Hepatocyte (in vitro differentiated cells): ENCODE measurements at regions not wholly inside any gene's neighbourhood (a gene's known extent, or its start where the extent isn't known, plus 50 kb on each side); places are given as distances from the start of the nearest gene placed in this dataset.

Experiments used
- DNase-seq: peaks from one replicate; pipeline ENCODE4 v3.0.0-alpha.2; 2016; ENCODE audit warnings: low spot score
- H2AFZ ChIP-seq: fragments of 200-600 bp; sonication (generic); 2 replicates; pipeline ENCODE4 v1.6.0; 2016; ENCODE audit warnings: antibody characterized with exemption, mild to moderate bottlenecking
- H3K27ac ChIP-seq: fragments of 200-600 bp; sonication (generic); 2 replicates; pipeline ENCODE4 v1.5.1; 2016; ENCODE audit warnings: mild to moderate bottlenecking
- H3K27me3 ChIP-seq: fragments of 200-600 bp; sonication (generic); 2 replicates; pipeline ENCODE4 v1.6.1; 2016
- H3K36me3 ChIP-seq: fragments of 200-600 bp; sonication (generic); replicated peaks from 2 replicates; pipeline ENCODE4 v1.5.1; 2016; ENCODE audit warnings: low read depth; ENCODE audit not compliant: insufficient read depth
- H3K4me1 ChIP-seq: fragments of 200-600 bp; sonication (generic); 2 replicates; pipeline ENCODE4 v1.5.1; 2016; ENCODE audit warnings: mild to moderate bottlenecking, moderate library complexity; ENCODE audit not compliant: insufficient read depth
- H3K4me2 ChIP-seq: fragments of 200-600 bp; sonication (generic); 2 replicates; pipeline ENCODE4 v1.6.0; 2016
- H3K4me3 ChIP-seq: fragments of 200-600 bp; sonication (generic); 2 replicates; pipeline ENCODE4 v1.5.1; 2016; ENCODE audit warnings: mild to moderate bottlenecking
- H3K79me2 ChIP-seq: fragments of 200-600 bp; sonication (generic); 2 replicates; pipeline ENCODE4 v1.6.0; 2017; ENCODE audit warnings: mild to moderate bottlenecking
- H3K9me2 ChIP-seq: fragments of 200-600 bp; sonication (generic); replicated peaks from 2 replicates; pipeline ENCODE4 v1.6.0; 2017; ENCODE audit warnings: mild to moderate bottlenecking; ENCODE audit not compliant: insufficient read depth
- H3K9me3 ChIP-seq: fragments of 200-600 bp; sonication (generic); 2 replicates; pipeline ENCODE4 v1.5.1; 2016; ENCODE audit warnings: low read depth, mild to moderate bottlenecking
- H4K20me1 ChIP-seq: fragments of 200-600 bp; sonication (generic); 2 replicates; pipeline ENCODE4 v1.6.0; 2016; ENCODE audit warnings: mild to moderate bottlenecking; ENCODE audit not compliant: insufficient read depth, poor library complexity, severe bottlenecking
- CTCF ChIP-seq: fragments of 200-600 bp; sonication (generic); IDR thresholded peaks from 2 replicates; pipeline ENCODE4 v1.5.1; 2016; ENCODE audit warnings: antibody characterized with exemption, mild to moderate bottlenecking; ENCODE audit not compliant: poor library complexity
- EZH2 ChIP-seq: fragments of 200-600 bp; sonication (generic); IDR thresholded peaks from 2 replicates; pipeline ENCODE4 v1.6.1; 2016; ENCODE audit warnings: antibody characterized with exemption, mild to moderate bottlenecking, borderline replicate concordance
- EZH2phosphoT487 ChIP-seq: fragments of 200-600 bp; sonication (generic); IDR thresholded peaks from one replicate; pipeline ENCODE4 v1.6.1; 2018; ENCODE audit warnings: antibody characterized with exemption, mild to moderate bottlenecking, low read depth, moderate library complexity; ENCODE audit not compliant: unreplicated experiment, severe bottlenecking
- WGBS: methylation state at CpG from one replicate; pipeline ENCODE4 v1.1.6; 2016; ENCODE audit warnings: low lambda C conversion rate; ENCODE audit errors: missing lambda C conversion rate; 5-methylcytosine and 5-hydroxymethylcytosine counted together

GRCh38 chr6:41462033-41462432 is 84.1 kb upstream of the FOXP4 start:
- WGBS = 69% methylated on average over 4 of the region's 4 CpGs
- Histone ChIP-seq H3K79me2 (no peaks in the 10 kb centered on the region), H3K4me2 (no peak overlapping the region), H4K20me1 (no peaks in the 10 kb centered on the region), H3K27ac (no peak overlapping the region), H2AFZ (no peak overlapping the region), H3K4me3 (no peak overlapping the region), H3K9me2 (no peaks in the 10 kb centered on the region), H3K27me3 (no peaks in the 10 kb centered on the region), H3K4me1 (peaks cover 7% of the 10 kb centered on the region), H3K36me3 (no peaks in the 10 kb centered on the region), H3K9me3 (no peaks in the 10 kb centered on the region)
- DNase-seq = no peak
- no peak for TF ChIP-seq EZH2phosphoT487
- no peak for TF ChIP-seq CTCF
- TF ChIP-seq EZH2 = no peak

- peak; percentile 77 for DNase-seq
- WGBS = 62% methylated on average over 13 of the region's 13 CpGs
Observed at GRCh38 chr6:41463062-41463930, 82.9 kb upstream of the FOXP4 start.

GRCh38 chr6:41464019-41464418 is 82.2 kb upstream of the FOXP4 start:
- no peak overlapping the region for H2AFZ ChIP-seq
- TF ChIP-seq EZH2 = no peak
- no peak for TF ChIP-seq CTCF
- TF ChIP-seq EZH2phosphoT487 = no peak

More at GRCh38 chr6:41463062-41463930, 82.9 kb upstream of the FOXP4 start:
- H3K9me3 ChIP-seq = no peaks in the 10 kb centered on the region
- H3K4me2 ChIP-seq = no peak overlapping the region
- peak overlapping the region; percentile 17 for H3K27ac ChIP-seq
- H3K36me3 ChIP-seq = no peaks in the 10 kb centered on the region
- no peaks in the 10 kb centered on the region for H3K79me2 ChIP-seq
- no peak overlapping the region for H3K4me3 ChIP-seq
- no peaks in the 10 kb centered on the region for H4K20me1 ChIP-seq
- H2AFZ ChIP-seq = no peak overlapping the region
- H3K9me2 ChIP-seq = no peaks in the 10 kb centered on the region
- no peak for TF ChIP-seq EZH2
- TF ChIP-seq EZH2phosphoT487 = no peak
- TF ChIP-seq CTCF = peak; percentile 59
- no peaks in the 10 kb centered on the region for H3K4me1 ChIP-seq
- no peaks in the 10 kb centered on the region for H3K27me3 ChIP-seq

More at GRCh38 chr6:41464019-41464418, 82.2 kb upstream of the FOXP4 start:
- H3K79me2 ChIP-seq = no peaks in the 10 kb centered on the region
- no peak overlapping the region for H3K4me3 ChIP-seq
- no peak overlapping the region for H3K4me2 ChIP-seq
- no peaks in the 10 kb centered on the region for H3K9me2 ChIP-seq
- no peaks in the 10 kb centered on the region for H3K36me3 ChIP-seq
- 100% methylated on average over 3 of the region's 3 CpGs for WGBS
- peaks cover under 1% of the 10 kb centered on the region for H3K4me1 ChIP-seq
- DNase-seq = no peak
- no peaks in the 10 kb centered on the region for H3K9me3 ChIP-seq
- no peak overlapping the region for H3K27ac ChIP-seq
- no peaks in the 10 kb centered on the region for H3K27me3 ChIP-seq
- H4K20me1 ChIP-seq = no peaks in the 10 kb centered on the region
